Ectodermal cell (in vitro differentiated cells): ENCODE measurements at regions not wholly inside any gene's neighbourhood (a gene's known extent, or its start where the extent isn't known, plus 50 kb on each side); places are given as distances from the start of the nearest gene placed in this dataset.

ENCODE experiments used
- H3K27ac ChIP-seq: 2 replicates; pipeline ENCODE4 v1.7.0; 2013; ENCODE audit warnings: mild to moderate bottlenecking, low read depth, low read length; ENCODE audit not compliant: insufficient read depth, poor library complexity, severe bottlenecking
- H3K27me3 ChIP-seq: 2 replicates; pipeline ENCODE4 v1.7.0; 2013; ENCODE audit warnings: mild to moderate bottlenecking, low read length; ENCODE audit not compliant: insufficient read depth, control insufficient read depth, poor library complexity, severe bottlenecking
- H3K36me3 ChIP-seq: one replicate; pipeline ENCODE4 v1.7.0; 2013; ENCODE audit warnings: low read length; ENCODE audit not compliant: control insufficient read depth, insufficient read depth
- H3K4me1 ChIP-seq: one replicate; pipeline ENCODE4 v1.7.0; 2013; ENCODE audit warnings: low read length; ENCODE audit not compliant: control insufficient read depth, insufficient read depth
- H3K4me3 ChIP-seq: 2 replicates; pipeline ENCODE4 v1.7.0; 2013; ENCODE audit warnings: low read depth, low read length, control low read depth; ENCODE audit not compliant: insufficient read depth
- H3K9me3 ChIP-seq: 2 replicates; pipeline ENCODE4 v1.7.0; 2013; ENCODE audit warnings: mild to moderate bottlenecking, low read length, moderate library complexity; ENCODE audit not compliant: control insufficient read depth
- WGBS, 2 experiments: methylation state at CpG; one replicate each; pipeline ENCODE4 v1.1.7; 2013; ENCODE audit warnings: missing lambda C conversion rate in 2 of 2; 5-methylcytosine and 5-hydroxymethylcytosine counted together

DNA sequence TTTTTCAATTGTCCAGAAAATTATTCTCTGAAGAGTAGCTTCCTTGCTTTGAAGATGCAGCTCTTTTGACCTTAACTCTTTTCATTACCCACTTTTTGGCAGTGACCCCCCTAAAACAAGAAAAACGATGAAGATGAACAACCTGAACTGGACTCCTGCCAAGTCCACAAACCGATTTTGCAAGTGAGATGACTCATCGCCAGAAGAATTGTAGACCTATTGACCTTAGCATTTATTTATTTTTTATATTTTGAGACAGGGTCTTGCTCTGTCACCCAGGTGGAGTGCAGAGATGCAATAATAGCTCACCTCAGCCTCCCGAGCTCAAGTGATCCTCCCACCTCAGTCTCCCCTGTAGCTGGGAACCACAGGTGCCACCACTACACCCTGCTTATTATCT, 859.2 kb downstream of the GATA3 start:
- Histone ChIP-seq H3K9me3 (no peaks in the 10 kb centered on the region), H3K36me3 (no peaks in the 10 kb centered on the region), H3K4me1 (no peaks in the 10 kb centered on the region), H3K27ac (no peak overlapping the region), H3K27me3 (no peaks in the 10 kb centered on the region), H3K4me3 (no peak overlapping the region)
- whole genome bisulfite sequencing, 2 experiments, result 86 to 90% methylated on average over 4 of the region's 4 CpGs

DNA sequence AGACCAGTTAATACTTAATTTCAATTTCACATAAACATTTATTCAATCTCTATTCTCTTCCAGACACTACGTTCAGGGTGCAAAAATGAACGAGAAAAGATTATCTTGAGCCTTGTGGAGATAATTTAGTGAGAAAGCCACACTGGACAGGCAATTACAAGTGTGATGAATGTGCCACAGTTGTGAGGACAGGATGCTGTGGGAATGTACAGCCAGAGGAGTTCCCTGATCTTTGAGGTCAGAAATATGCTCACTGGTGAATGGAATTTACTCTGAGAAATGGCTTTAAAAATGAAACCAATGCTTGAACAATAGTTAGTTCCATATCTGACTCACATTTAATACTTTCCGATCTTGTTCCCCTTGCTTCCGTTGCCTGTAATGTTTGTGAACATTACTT, 864.8 kb downstream of the GATA3 start:
- Histone ChIP-seq H3K27ac (no peak overlapping the region), H3K9me3 (no peaks in the 10 kb centered on the region), H3K4me1 (no peaks in the 10 kb centered on the region), H3K4me3 (no peak overlapping the region), H3K27me3 (no peaks in the 10 kb centered on the region), H3K36me3 (no peaks in the 10 kb centered on the region)
- WGBS, 2 experiments, result 87 to 89% methylated on average over 4 of the region's 4 CpGs

DNA sequence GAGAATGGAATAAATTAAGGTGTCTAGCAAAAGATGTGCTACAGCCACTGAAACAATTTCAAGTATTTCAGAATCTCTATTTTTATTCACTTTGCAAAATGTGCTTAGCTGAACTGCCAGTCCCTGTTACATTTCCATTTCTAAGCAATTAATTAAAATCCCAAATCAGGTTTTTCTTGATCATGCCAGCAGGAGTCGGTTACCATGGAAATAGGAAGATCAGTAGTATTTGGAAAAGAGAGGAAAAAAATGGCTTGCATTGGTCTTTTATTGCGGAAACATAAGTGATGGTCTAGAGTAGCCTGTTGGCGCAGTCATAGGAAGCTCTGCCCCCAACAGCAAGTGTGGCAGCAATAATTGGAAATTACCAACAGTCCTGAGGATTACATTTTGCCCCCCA, 867.1 kb downstream of the GATA3 start:
- Histone ChIP-seq H3K9me3 (no peaks in the 10 kb centered on the region), H3K4me1 (no peaks in the 10 kb centered on the region), H3K27ac (no peak overlapping the region), H3K36me3 (no peaks in the 10 kb centered on the region), H3K4me3 (no peak overlapping the region), H3K27me3 (no peaks in the 10 kb centered on the region)
- WGBS, 2 experiments, result 80 to 92% methylated on average over 3 of the region's 3 CpGs

GRCh38 chr10:8923096-8923495, 868.6 kb downstream of the GATA3 start:
- 97 to 100% methylated on average over 1 of the region's 1 CpG for WGBS, 2 experiments
- Histone ChIP-seq H3K4me1 (no peaks in the 10 kb centered on the region), H3K4me3 (no peak overlapping the region), H3K9me3 (no peaks in the 10 kb centered on the region), H3K27ac (no peak overlapping the region), H3K27me3 (no peaks in the 10 kb centered on the region), H3K36me3 (no peaks in the 10 kb centered on the region)

DNA sequence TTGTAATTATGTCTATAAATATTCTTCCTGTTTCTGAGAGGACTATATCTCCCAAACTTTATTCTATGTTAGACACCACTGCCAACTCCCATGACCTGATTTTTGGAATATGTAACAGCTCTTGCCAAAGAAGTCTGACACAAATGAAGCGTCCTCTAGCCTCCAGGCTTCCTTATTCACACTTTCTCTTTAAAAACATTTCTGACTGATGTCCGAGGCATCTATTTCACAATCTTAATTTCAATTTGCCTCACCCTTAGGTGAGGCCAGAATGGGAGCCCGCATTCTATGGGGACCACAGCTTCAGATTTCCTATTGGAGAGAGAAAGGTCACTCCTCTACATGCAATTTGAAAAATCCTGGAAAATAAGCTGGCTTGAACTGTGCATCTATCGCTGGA, 873.2 kb downstream of the GATA3 start:
- no peaks in the 10 kb centered on the region for H3K27me3 ChIP-seq
- H3K36me3 ChIP-seq, result no peaks in the 10 kb centered on the region
- H3K4me3 ChIP-seq, result no peak overlapping the region
- H3K9me3 ChIP-seq, result no peaks in the 10 kb centered on the region
- no peak overlapping the region for H3K27ac ChIP-seq
- 62 to 69% methylated on average over 4 of the region's 4 CpGs for WGBS, 2 experiments
- H3K4me1 ChIP-seq, result no peaks in the 10 kb centered on the region

- Histone ChIP-seq H3K4me1 (no peaks in the 10 kb centered on the region), H3K9me3 (no peaks in the 10 kb centered on the region), H3K4me3 (no peak overlapping the region), H3K27ac (no peak overlapping the region), H3K36me3 (no peaks in the 10 kb centered on the region), H3K27me3 (no peaks in the 10 kb centered on the region)
- WGBS, 2 experiments, result 82 to 96% methylated on average over 4 to 5 of the region's 5 CpGs
Measured at GRCh38 chr10:8946451-8946850, 892.0 kb downstream of the GATA3 start.

- Histone ChIP-seq H3K4me1 (no peaks in the 10 kb centered on the region), H3K9me3 (no peaks in the 10 kb centered on the region), H3K27me3 (no peaks in the 10 kb centered on the region), H3K27ac (no peak overlapping the region), H3K36me3 (no peaks in the 10 kb centered on the region), H3K4me3 (no peak overlapping the region)
- 90 to 96% methylated on average over 1 to 2 of the region's 2 CpGs for WGBS, 2 experiments
Measured at GRCh38 chr10:8950978-8951377, 896.5 kb downstream of the GATA3 start.

GRCh38 chr10:8951440-8952089, 897.1 kb downstream of the GATA3 start:
- Histone ChIP-seq H3K4me3 (no peak overlapping the region), H3K9me3 (no peaks in the 10 kb centered on the region), H3K27me3 (no peaks in the 10 kb centered on the region), H3K36me3 (no peaks in the 10 kb centered on the region), H3K27ac (no peak overlapping the region), H3K4me1 (no peaks in the 10 kb centered on the region)
- WGBS, 2 experiments, result 90 to 91% methylated on average over 5 of the region's 7 CpGs

DNA sequence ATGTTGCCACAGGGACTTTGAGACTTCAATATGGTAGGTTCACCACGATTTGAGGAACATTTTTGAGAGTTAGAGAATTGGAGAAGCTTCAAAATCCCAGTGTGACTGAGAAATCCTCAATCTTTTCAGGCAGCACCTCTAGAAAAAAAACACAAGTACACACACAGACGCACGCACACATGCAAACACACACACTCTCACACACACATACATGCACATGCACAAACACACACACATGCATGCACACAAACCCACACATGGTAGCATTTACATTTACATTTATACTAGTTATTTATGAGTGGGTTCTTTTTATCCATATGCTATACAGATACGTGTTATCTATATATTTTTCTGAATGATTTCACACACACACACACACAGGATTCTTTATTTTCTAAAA, 901.9 kb downstream of the GATA3 start:
- Histone ChIP-seq H3K4me3 (no peak overlapping the region), H3K27me3 (no peaks in the 10 kb centered on the region), H3K36me3 (no peaks in the 10 kb centered on the region), H3K9me3 (no peaks in the 10 kb centered on the region), H3K4me1 (no peaks in the 10 kb centered on the region), H3K27ac (no peak overlapping the region)
- WGBS, 2 experiments, result 87 to 90% methylated on average over 3 to 4 of the region's 4 CpGs

GRCh38 chr10:8962249-8962648, 907.8 kb downstream of the GATA3 start:
- Histone ChIP-seq H3K9me3 (no peaks in the 10 kb centered on the region), H3K4me1 (no peaks in the 10 kb centered on the region), H3K36me3 (no peaks in the 10 kb centered on the region), H3K4me3 (no peak overlapping the region), H3K27ac (no peak overlapping the region), H3K27me3 (no peaks in the 10 kb centered on the region)

DNA sequence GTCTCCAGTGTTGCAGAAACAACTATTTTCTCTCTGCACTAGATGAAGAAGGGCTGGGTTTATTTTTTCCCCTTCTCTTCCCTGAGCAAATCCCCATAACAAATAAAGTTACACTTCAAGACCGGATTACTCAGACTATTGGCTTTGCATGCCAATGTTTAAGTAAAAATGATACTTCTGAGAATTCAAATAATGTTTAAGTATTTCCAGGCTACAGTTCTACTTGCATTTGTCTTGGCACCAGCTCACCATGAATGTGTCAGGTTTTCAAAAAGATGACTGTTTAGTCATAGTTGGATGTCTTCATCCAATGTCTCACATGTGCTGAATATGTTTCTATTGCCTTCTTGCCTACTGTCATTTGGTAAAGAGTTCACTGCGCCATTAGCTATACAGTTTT, 912.6 kb downstream of the GATA3 start:
- H3K27ac ChIP-seq, result no peak overlapping the region
- 96 to 100% methylated on average over 1 of the region's 2 CpGs for WGBS, 2 experiments
- H3K9me3 ChIP-seq, result no peaks in the 10 kb centered on the region
- no peak overlapping the region for H3K4me3 ChIP-seq
- H3K27me3 ChIP-seq, result no peaks in the 10 kb centered on the region
- no peaks in the 10 kb centered on the region for H3K36me3 ChIP-seq
- no peaks in the 10 kb centered on the region for H3K4me1 ChIP-seq
